Trophoblast cell (in vitro differentiated cells and primary cell): ENCODE measurements at regions not wholly inside any gene's neighbourhood (a gene's known extent, or its start where the extent isn't known, plus 50 kb on each side); places are given as distances from the start of the nearest gene placed in this dataset.

Source experiments
- DNase-seq, 2 donors: peaks; one replicate each; pipeline ENCODE4 v3.0.0-alpha.2; 2016
- H2AFZ ChIP-seq: 2 replicates; pipeline ENCODE4 v1.6.1; 2013; ENCODE audit warnings: low read length, moderate library complexity, mild to moderate bottlenecking; ENCODE audit not compliant: insufficient read depth, poor library complexity
- H2AK5ac ChIP-seq: 2 replicates; pipeline ENCODE4 v1.6.1; 2013; ENCODE audit warnings: mild to moderate bottlenecking, low read length
- H2BK120ac ChIP-seq: 2 replicates; pipeline ENCODE4 v1.6.1; 2013; ENCODE audit warnings: low read length, mild to moderate bottlenecking, moderate library complexity; ENCODE audit not compliant: insufficient read depth, poor library complexity
- H2BK12ac ChIP-seq: 2 replicates; pipeline ENCODE4 v1.6.1; 2013; ENCODE audit warnings: mild to moderate bottlenecking, low read length, moderate library complexity
- H2BK5ac ChIP-seq: 2 replicates; pipeline ENCODE4 v1.6.1; 2013; ENCODE audit warnings: low read length, low read depth, moderate library complexity, mild to moderate bottlenecking; ENCODE audit not compliant: poor library complexity
- H3K14ac ChIP-seq: 2 replicates; pipeline ENCODE4 v1.6.1; 2013; ENCODE audit warnings: mild to moderate bottlenecking, low read length
- H3K18ac ChIP-seq: 2 replicates; pipeline ENCODE4 v1.6.1; 2013; ENCODE audit warnings: mild to moderate bottlenecking, low read length
- H3K23ac ChIP-seq: 2 replicates; pipeline ENCODE4 v1.6.1; 2013; ENCODE audit warnings: low read length
- H3K27ac ChIP-seq: 2 replicates; pipeline ENCODE4 v1.5.1; 2013; ENCODE audit warnings: low read depth, mild to moderate bottlenecking, inconsistent platforms, low read length, moderate library complexity
- H3K27me3 ChIP-seq: 2 replicates; pipeline ENCODE4 v1.6.1; 2013; ENCODE audit warnings: inconsistent platforms, mild to moderate bottlenecking, low read length, moderate library complexity; ENCODE audit not compliant: insufficient read depth
- H3K36me3 ChIP-seq, 2 experiments: 1 replicate in 1 of 2; 2 replicates in 1 of 2; pipeline ENCODE4 v1.6.1; 2013; ENCODE audit warnings: low read length in 2 of 2, mild to moderate bottlenecking in 2 of 2, moderate library complexity in 1 of 2; ENCODE audit not compliant: insufficient read depth in 2 of 2, control insufficient read depth in 1 of 2
- H3K4ac ChIP-seq: 2 replicates; pipeline ENCODE4 v1.6.1; 2013; ENCODE audit warnings: low read depth, mild to moderate bottlenecking, low read length, moderate library complexity
- H3K4me1 ChIP-seq, 2 experiments: 1 replicate in 1 of 2; 2 replicates in 1 of 2; pipeline ENCODE4 v1.6.1; 2013; ENCODE audit warnings: low read length in 2 of 2, mild to moderate bottlenecking in 2 of 2, moderate library complexity in 1 of 2; ENCODE audit not compliant: insufficient read depth in 2 of 2, control insufficient read depth in 1 of 2
- H3K4me2 ChIP-seq: 2 replicates; pipeline ENCODE4 v1.6.1; 2013; ENCODE audit warnings: inconsistent platforms, mild to moderate bottlenecking, low read length, moderate library complexity
- H3K4me3 ChIP-seq: 2 replicates; pipeline ENCODE4 v1.5.1; 2013; ENCODE audit warnings: mild to moderate bottlenecking, low read depth, low read length, inconsistent platforms
- H3K79me1 ChIP-seq: one replicate; pipeline ENCODE4 v1.6.1; 2013; ENCODE audit warnings: low read length
- H3K79me2 ChIP-seq: 2 replicates; pipeline ENCODE4 v1.6.1; 2013; ENCODE audit warnings: low read length, mild to moderate bottlenecking; ENCODE audit not compliant: control insufficient read depth, insufficient read depth, poor library complexity
- H3K9ac ChIP-seq: 2 replicates; pipeline ENCODE4 v1.6.1; 2013; ENCODE audit warnings: mild to moderate bottlenecking, low read length
- H3K9me3 ChIP-seq: 2 replicates; pipeline ENCODE4 v1.6.1; 2013; ENCODE audit warnings: low read depth, mild to moderate bottlenecking, control low read depth, inconsistent platforms, low read length; ENCODE audit not compliant: insufficient read depth
- H4K12ac ChIP-seq: 2 replicates; pipeline ENCODE4 v1.6.1; 2013; ENCODE audit warnings: low read depth, mild to moderate bottlenecking, low read length, moderate library complexity
- H4K8ac ChIP-seq: 2 replicates; pipeline ENCODE4 v1.6.1; 2013; ENCODE audit warnings: low read depth, mild to moderate bottlenecking, low read length, moderate library complexity
- H4K91ac ChIP-seq: one replicate; pipeline ENCODE4 v1.6.1; 2013; ENCODE audit warnings: low read depth, mild to moderate bottlenecking, low read length, moderate library complexity
- WGBS: extraction: QIAGEN DNeasy Blood & Tissue Kit; methylation state at CpG from one replicate; pipeline ENCODE4 v1.1.7; 2013; ENCODE audit warnings: missing lambda C conversion rate; ENCODE audit not compliant: insufficient read length, insufficient coverage; ENCODE audit errors: extremely low coverage; 5-methylcytosine and 5-hydroxymethylcytosine counted together

DNA sequence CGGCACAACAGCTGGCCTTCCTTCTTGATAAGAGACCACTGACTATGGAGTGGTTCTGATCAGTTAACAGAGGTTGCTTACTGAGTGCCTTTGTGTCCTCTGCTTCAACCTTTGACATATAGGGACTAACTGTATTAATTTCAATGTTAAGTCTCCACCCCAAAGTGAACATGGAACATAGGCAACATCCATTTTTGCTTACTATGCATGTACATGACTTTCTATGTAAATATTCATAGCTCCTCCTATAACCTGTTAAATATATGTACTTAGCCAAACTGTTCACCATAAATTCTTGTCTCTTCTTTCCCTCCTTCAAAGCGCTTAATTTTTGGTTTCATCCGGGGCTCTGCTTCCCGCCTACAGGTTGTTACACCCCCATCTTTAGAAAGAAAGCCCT, 334.8 kb downstream of the EPM2A start:
- no peak for DNase-seq
- WGBS: no CpG with 5 or more reads among the region's 4 CpGs
- H4K12ac ChIP-seq: no peak overlapping the region

DNA sequence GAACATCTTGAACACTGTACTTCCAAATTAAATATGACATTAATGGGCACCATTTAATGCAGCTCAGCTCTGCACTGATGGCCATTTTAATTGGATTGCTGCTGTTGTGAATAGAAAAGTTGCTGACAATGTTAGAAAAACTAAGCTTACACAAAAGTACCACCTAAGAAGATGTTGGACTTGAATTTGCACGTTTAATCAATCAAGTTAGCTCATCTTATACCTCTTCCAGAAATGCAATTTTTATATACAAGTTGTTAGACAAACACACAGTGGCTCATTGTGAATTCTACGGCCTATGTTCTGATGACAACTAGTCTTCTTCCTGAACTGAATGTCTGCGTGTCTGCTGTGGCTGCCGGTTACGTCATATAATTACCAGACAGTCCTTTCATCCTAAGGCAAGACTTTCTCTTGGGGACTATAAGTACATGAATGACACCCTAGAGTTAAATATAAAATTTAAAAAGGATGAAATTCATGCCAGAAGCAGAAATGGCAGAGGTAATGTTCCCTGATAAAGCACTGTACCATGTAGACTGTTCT, 330.2 kb downstream of the EPM2A start:
- Histone ChIP-seq H2AK5ac (no peak overlapping the region), H2AFZ (no peak overlapping the region), H3K4me3 (no peak overlapping the region), H3K14ac (no peak overlapping the region), H3K27ac (no peak overlapping the region), H2BK120ac (no peak overlapping the region), H3K23ac (no peak overlapping the region), H3K9ac (no peak overlapping the region), H4K8ac (no peak overlapping the region), H4K12ac (no peak overlapping the region), H3K27me3 (no peaks in the 10 kb centered on the region), H3K18ac (no peak overlapping the region), H3K79me2 (no peaks in the 10 kb centered on the region), H2BK12ac (no peak overlapping the region), H3K9me3 (no peaks in the 10 kb centered on the region), H3K36me3 (no peaks in the 10 kb centered on the region), H4K91ac (no peak overlapping the region), H3K4me2 (no peak overlapping the region), H3K4ac (no peak overlapping the region), H2BK5ac (no peak overlapping the region), H3K4me1 (no peaks in the 10 kb centered on the region), H3K79me1 (no peaks in the 10 kb centered on the region)
- WGBS: no CpG with 5 or more reads among the region's 5 CpGs
- no peak for DNase-seq

More for the DNA sequence above, 334.8 kb downstream of the EPM2A start:
- no peaks in the 10 kb centered on the region for H3K79me2 ChIP-seq
- H3K4me2 ChIP-seq: no peak overlapping the region
- H2BK5ac ChIP-seq: no peak overlapping the region
- no peaks in the 10 kb centered on the region for H3K79me1 ChIP-seq
- no peak overlapping the region for H3K18ac ChIP-seq
- no peak overlapping the region for H3K14ac ChIP-seq
- no peaks in the 10 kb centered on the region for H3K27me3 ChIP-seq
- no peak overlapping the region for H4K8ac ChIP-seq
- no peak overlapping the region for H3K9ac ChIP-seq
- no peak overlapping the region for H3K23ac ChIP-seq
- H3K36me3 ChIP-seq: no peaks in the 10 kb centered on the region
- no peaks in the 10 kb centered on the region for H3K4me1 ChIP-seq
- H2AK5ac ChIP-seq: no peak overlapping the region
- no peak overlapping the region for H3K27ac ChIP-seq
- no peaks in the 10 kb centered on the region for H3K9me3 ChIP-seq
- no peak overlapping the region for H3K4ac ChIP-seq
- no peak overlapping the region for H2BK120ac ChIP-seq
- H4K91ac ChIP-seq: no peak overlapping the region
- H2BK12ac ChIP-seq: no peak overlapping the region
- H2AFZ ChIP-seq: no peak overlapping the region
- no peak overlapping the region for H3K4me3 ChIP-seq

DNA sequence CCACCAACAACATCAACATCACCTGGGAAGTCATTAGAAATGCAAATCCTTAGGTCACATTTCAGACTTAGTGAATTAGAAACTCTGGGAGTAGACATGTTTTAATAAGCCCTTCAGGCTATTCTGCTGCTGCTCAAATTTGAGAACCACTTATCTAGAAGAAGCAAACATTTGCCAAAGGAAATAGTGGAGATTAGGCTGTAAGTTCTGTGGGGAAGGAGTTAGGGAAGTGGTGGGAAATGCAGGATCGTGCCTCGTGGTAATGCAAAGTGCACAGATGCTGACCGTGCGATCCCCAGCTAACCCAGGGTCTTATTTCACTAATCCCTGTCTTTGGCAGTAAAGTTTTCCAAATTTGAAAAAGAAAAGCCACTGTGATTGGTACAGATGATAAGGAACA, 328.5 kb downstream of the EPM2A start:
- Histone ChIP-seq H2BK12ac (no peak overlapping the region), H4K91ac (no peak overlapping the region), H3K27ac (no peak overlapping the region), H2AFZ (no peak overlapping the region), H3K4ac (no peak overlapping the region), H3K79me2 (no peaks in the 10 kb centered on the region), H3K79me1 (no peaks in the 10 kb centered on the region), H4K12ac (no peak overlapping the region), H2BK5ac (no peak overlapping the region), H3K9ac (no peak overlapping the region), H3K14ac (no peak overlapping the region), H3K18ac (no peak overlapping the region), H3K4me3 (no peak overlapping the region), H3K9me3 (no peaks in the 10 kb centered on the region), H2AK5ac (no peak overlapping the region), H3K27me3 (no peaks in the 10 kb centered on the region), H4K8ac (no peak overlapping the region), H3K4me2 (no peak overlapping the region), H3K4me1 (no peaks in the 10 kb centered on the region), H3K36me3 (no peaks in the 10 kb centered on the region), H3K23ac (no peak overlapping the region), H2BK120ac (no peak overlapping the region)
- no CpG with 5 or more reads among the region's 4 CpGs for WGBS
- no peak for DNase-seq

DNA sequence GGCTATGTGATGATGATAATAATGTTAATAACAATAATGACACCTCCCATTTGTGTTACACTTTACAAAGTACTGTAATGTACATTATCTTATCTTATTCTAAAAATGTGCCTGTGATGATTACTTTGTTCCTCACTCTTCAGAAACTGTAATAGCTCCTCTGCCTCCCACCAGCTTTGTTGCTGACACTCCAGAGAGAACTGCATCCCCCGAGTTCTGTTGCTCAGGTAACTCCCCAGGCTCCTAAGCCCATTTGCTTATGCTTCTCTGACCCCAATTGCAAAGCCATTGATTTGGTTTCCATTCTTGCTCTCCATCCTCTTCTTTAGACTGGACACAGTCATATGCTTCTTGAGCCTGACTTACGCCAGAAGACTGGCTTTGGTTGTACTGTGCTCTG, 319.7 kb downstream of the EPM2A start:
- Histone ChIP-seq H2BK5ac (no peak overlapping the region), H3K4me1 (no peaks in the 10 kb centered on the region), H3K79me2 (no peaks in the 10 kb centered on the region), H3K14ac (no peak overlapping the region), H3K9me3 (no peaks in the 10 kb centered on the region), H3K27me3 (no peaks in the 10 kb centered on the region), H4K12ac (no peak overlapping the region), H2AFZ (no peak overlapping the region), H3K79me1 (no peaks in the 10 kb centered on the region), H4K8ac (no peak overlapping the region), H3K4ac (no peak overlapping the region), H2BK120ac (no peak overlapping the region), H3K4me2 (no peak overlapping the region), H2AK5ac (no peak overlapping the region), H3K18ac (no peak overlapping the region), H3K9ac (no peak overlapping the region), H3K4me3 (no peak overlapping the region), H3K36me3 (no peaks in the 10 kb centered on the region), H3K23ac (no peak overlapping the region), H2BK12ac (no peak overlapping the region), H3K27ac (no peak overlapping the region), H4K91ac (no peak overlapping the region)
- WGBS: no CpG with 5 or more reads among the region's 2 CpGs
- no peak for DNase-seq
